ENCODE measurements at regions not wholly inside any gene's neighbourhood (a gene's known extent, or its start where the extent isn't known, plus 50 kb on each side); places are given as distances from the start of the nearest gene placed in this dataset.

DNA sequence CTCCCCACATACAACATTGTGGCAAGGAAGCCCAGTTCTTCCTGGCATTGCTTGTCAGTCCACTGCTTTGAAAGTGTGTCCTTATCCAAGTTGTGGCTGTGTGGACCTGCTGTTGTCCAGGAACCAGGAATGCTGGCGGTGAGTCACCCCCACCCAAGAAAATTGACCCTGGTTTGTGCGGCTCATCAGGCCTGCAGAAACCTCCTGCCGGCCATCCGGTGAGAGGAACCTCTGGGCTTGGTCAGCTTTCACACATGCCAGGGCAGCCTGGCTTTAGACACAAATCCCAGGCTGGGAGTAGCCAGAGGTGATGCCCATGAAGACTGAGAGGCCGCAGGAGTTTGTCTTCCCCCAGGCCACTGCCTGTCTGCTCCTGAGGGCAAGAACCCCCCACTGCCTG, 223.6 kb downstream of the TTLL2 start:
- Histone ChIP-seq H3K36me3 (ENCODE audit: insufficient read depth, low read length) (no peaks in the 10 kb centered on the region), H3K4me1 (ENCODE audit: low read length) (no peaks in the 10 kb centered on the region), H3K9me3 (ENCODE audit: low read length) (no peaks in the 10 kb centered on the region), H3K27me3 (ENCODE audit: low read length) (no peaks in the 10 kb centered on the region), H3K27ac (ENCODE audit: low read length) (no peak overlapping the region), H3K4me2 (ENCODE audit: low read depth, low read length, poor library complexity, severe bottlenecking) (no peak overlapping the region), H3K79me2 (ENCODE audit: low read length) (no peaks in the 10 kb centered on the region), H4K20me1 (ENCODE audit: insufficient read depth, low read depth, low read length) (no peaks in the 10 kb centered on the region), H2AFZ (ENCODE audit: low read length) (no peak overlapping the region), H3K9me2 (replicated peaks; ENCODE audit: insufficient read depth, low read length) (no peaks in the 10 kb centered on the region), H3K9ac (ENCODE audit: low read length) (no peak overlapping the region), H3K4me3 (ENCODE audit: low read length) (no peak overlapping the region)
- DNase-seq = no peak

DNA sequence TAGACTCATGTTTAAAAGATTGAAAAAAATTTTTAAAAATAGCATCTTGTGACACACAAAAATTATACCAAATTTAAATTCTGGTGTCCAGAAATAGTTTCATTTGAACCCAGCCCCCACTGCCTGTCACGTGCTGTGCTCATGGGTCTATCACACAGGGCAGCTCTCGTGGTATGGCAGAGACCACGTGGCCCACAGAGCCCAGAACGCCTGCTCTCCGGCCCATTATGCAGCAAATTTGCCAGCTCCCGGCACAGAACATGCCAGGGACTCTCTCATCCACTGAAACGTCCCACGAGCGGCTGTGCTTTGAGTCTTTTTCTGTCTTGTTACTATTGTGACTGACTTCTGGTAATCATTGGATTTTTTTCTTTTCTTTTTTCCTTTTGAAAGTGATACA, 224.3 kb downstream of the TTLL2 start:
- no peak overlapping the region for H3K9ac ChIP-seq (ENCODE audit: low read length)
- H3K27ac ChIP-seq (ENCODE audit: low read length) = no peak overlapping the region
- no peaks in the 10 kb centered on the region for H3K36me3 ChIP-seq (ENCODE audit: insufficient read depth, low read length)
- no peaks in the 10 kb centered on the region for H3K27me3 ChIP-seq (ENCODE audit: low read length)
- no peaks in the 10 kb centered on the region for H3K4me1 ChIP-seq (ENCODE audit: low read length)
- no peaks in the 10 kb centered on the region for H3K9me3 ChIP-seq (ENCODE audit: low read length)
- H3K4me3 ChIP-seq (ENCODE audit: low read length) = no peak overlapping the region
- no peaks in the 10 kb centered on the region for H4K20me1 ChIP-seq (ENCODE audit: insufficient read depth, low read depth, low read length)
- H2AFZ ChIP-seq (ENCODE audit: low read length) = no peak overlapping the region
- no peaks in the 10 kb centered on the region for H3K9me2 ChIP-seq (replicated peaks; ENCODE audit: insufficient read depth, low read length)
- DNase-seq = no peak
- H3K79me2 ChIP-seq (ENCODE audit: low read length) = no peaks in the 10 kb centered on the region
- no peak overlapping the region for H3K4me2 ChIP-seq (ENCODE audit: low read depth, low read length, poor library complexity, severe bottlenecking)

DNA sequence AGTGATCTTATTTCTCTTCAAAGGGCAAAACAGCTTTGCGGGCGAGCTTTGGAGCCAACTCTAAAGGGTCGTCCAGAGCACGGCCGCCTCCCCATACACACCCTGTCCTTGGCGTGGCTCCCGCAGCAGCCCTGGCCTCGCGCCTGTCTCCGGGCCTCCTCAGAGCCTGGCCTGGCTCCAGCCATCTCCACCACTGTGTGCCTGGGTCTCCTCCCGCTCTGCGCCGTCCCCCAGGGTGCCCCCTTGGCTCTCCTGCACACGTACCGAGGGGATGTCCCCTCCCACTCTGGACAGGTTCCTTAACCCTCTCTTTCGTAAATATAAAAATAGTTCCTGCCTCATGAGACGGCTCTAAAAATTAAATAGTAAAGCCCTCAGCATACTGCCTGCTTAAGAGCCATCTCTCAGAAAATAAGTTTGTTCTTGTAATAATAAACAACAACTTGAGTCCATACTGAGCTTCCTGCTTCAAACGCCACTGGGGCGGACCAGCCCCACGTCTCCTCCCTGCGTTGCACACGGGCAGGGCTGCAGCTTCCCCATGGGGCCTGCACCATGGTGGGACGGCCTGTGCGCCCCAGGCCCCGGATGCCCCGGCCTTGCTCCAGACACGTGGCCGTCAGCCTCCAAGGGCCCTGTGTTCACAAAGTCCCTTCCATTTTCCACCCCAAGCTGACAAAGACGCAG, 226.2 kb downstream of the TTLL2 start:
- Histone ChIP-seq H3K4me3 (ENCODE audit: low read length) (no peak overlapping the region), H3K9ac (ENCODE audit: low read length) (no peak overlapping the region), H3K36me3 (ENCODE audit: insufficient read depth, low read length) (no peaks in the 10 kb centered on the region), H3K9me3 (ENCODE audit: low read length) (no peaks in the 10 kb centered on the region), H2AFZ (ENCODE audit: low read length) (no peak overlapping the region), H3K9me2 (replicated peaks; ENCODE audit: insufficient read depth, low read length) (no peaks in the 10 kb centered on the region), H3K27ac (ENCODE audit: low read length) (no peak overlapping the region), H3K4me1 (ENCODE audit: low read length) (no peaks in the 10 kb centered on the region), H4K20me1 (ENCODE audit: insufficient read depth, low read depth, low read length) (no peaks in the 10 kb centered on the region), H3K4me2 (ENCODE audit: low read depth, low read length, poor library complexity, severe bottlenecking) (no peak overlapping the region), H3K27me3 (ENCODE audit: low read length) (no peaks in the 10 kb centered on the region), H3K79me2 (ENCODE audit: low read length) (no peaks in the 10 kb centered on the region)
- DNase-seq = no peak

DNA sequence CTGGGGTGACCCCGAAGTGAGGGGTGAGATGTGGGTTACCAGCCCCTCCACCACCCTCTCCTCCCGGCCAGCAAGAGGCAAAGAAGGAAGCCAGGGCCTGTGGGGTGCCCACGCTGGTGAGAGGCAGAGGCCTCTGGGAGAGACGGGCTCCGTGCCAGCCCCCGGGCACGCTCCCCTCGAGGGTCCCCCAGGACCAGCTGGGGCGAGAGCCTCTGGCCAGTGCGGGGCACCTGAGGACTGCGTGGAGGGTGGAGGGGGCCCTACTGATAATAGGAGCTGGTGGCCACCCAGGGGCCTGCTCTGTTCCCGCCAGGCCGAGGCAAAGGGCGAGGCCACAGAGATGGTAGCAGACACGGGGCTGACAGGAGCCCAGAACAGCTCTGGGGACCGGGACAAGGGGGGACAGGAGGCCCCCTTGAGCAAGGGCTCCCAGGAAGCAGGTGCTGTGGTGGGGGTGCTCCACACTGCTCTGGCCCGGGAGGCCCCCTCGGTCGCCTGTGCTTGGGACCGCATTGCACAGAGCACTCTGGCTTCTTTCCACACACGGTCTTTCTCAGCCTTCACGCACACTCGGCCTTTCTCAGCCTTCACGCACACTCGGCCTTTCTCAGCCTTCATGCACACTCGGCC, 226.9 kb downstream of the TTLL2 start:
- no peaks in the 10 kb centered on the region for H3K4me1 ChIP-seq (ENCODE audit: low read length)
- no peak overlapping the region for H3K27ac ChIP-seq (ENCODE audit: low read length)
- H3K9ac ChIP-seq (ENCODE audit: low read length) = no peak overlapping the region
- H3K9me2 ChIP-seq (replicated peaks; ENCODE audit: insufficient read depth, low read length) = no peaks in the 10 kb centered on the region
- H3K4me2 ChIP-seq (ENCODE audit: low read depth, low read length, poor library complexity, severe bottlenecking) = no peak overlapping the region
- no peaks in the 10 kb centered on the region for H3K36me3 ChIP-seq (ENCODE audit: insufficient read depth, low read length)
- H3K9me3 ChIP-seq (ENCODE audit: low read length) = no peaks in the 10 kb centered on the region
- DNase-seq = no peak
- no peaks in the 10 kb centered on the region for H3K79me2 ChIP-seq (ENCODE audit: low read length)
- H3K27me3 ChIP-seq (ENCODE audit: low read length) = no peaks in the 10 kb centered on the region
- H3K4me3 ChIP-seq (ENCODE audit: low read length) = no peak overlapping the region
- H2AFZ ChIP-seq (ENCODE audit: low read length) = no peak overlapping the region
- H4K20me1 ChIP-seq (ENCODE audit: insufficient read depth, low read depth, low read length) = no peaks in the 10 kb centered on the region

DNA sequence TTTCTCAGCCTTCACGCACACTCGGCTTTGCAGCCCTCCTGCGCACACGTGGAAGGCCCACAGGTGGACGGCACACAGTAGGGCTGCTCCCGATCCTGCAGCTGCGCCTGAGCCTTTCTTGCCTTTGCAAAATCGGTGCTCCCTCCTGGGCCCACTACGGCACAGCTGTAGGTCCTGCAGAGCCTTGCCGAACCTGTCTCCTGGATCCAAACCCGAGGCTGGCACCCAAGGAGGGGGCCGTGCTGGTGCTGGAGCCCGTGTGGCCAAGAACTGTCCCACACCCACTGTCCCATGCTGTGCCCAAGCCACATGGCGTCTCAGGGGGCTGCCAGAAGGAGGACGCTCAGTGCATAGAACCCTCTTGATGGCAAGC, 227.4 kb downstream of the TTLL2 start:
- Histone ChIP-seq H3K4me2 (ENCODE audit: low read depth, low read length, poor library complexity, severe bottlenecking) (no peak overlapping the region), H3K36me3 (ENCODE audit: insufficient read depth, low read length) (no peaks in the 10 kb centered on the region), H3K9me3 (ENCODE audit: low read length) (no peaks in the 10 kb centered on the region), H2AFZ (ENCODE audit: low read length) (no peak overlapping the region), H3K9me2 (replicated peaks; ENCODE audit: insufficient read depth, low read length) (no peaks in the 10 kb centered on the region), H4K20me1 (ENCODE audit: insufficient read depth, low read depth, low read length) (no peaks in the 10 kb centered on the region), H3K4me1 (ENCODE audit: low read length) (no peaks in the 10 kb centered on the region), H3K79me2 (ENCODE audit: low read length) (no peaks in the 10 kb centered on the region), H3K4me3 (ENCODE audit: low read length) (no peak overlapping the region), H3K9ac (ENCODE audit: low read length) (no peak overlapping the region), H3K27ac (ENCODE audit: low read length) (no peak overlapping the region), H3K27me3 (ENCODE audit: low read length) (no peaks in the 10 kb centered on the region)
- no peak for DNase-seq

DNA sequence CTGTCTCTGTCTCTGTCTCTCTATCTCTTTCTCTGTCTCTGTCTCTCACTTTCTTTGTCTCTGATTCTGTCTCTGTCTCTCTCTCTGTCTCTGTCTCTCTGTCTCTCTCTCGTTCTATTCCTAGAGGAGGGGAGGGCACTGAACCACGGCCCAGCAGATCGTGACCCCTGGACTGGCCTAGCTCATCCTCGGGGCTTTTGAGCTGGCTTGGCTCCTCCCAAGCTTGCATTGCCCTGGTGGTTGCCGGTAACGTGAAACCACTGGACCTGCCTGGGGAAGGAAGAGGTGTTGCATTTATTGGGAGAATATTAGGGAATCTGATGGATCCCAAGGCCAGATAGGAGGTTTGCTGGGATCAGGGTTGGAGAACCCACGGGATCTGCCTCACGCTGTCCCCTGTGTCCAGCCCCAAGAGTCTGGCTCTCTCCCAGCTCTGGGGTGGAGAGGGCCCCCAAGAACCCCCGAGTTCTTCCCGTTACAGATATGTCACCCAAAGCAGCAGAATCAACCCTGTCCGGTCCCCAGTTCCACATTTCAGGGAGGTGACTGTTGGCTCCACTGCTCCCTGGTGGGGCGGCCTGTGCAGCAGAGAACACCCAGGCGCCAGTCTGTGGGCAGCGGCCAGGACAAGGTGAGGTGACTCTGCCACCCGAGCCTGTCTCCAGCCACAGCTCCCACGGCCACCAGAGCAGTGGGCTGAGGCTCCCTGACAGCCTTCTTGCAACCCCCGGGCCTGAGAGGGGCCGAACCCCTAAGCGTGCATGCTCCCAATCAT, 228.3 kb downstream of the TTLL2 start:
- H3K4me1 ChIP-seq (ENCODE audit: low read length) = no peaks in the 10 kb centered on the region
- no peak overlapping the region for H3K27ac ChIP-seq (ENCODE audit: low read length)
- H3K36me3 ChIP-seq (ENCODE audit: insufficient read depth, low read length) = no peaks in the 10 kb centered on the region
- no peak overlapping the region for H3K9ac ChIP-seq (ENCODE audit: low read length)
- no peak overlapping the region for H3K4me2 ChIP-seq (ENCODE audit: low read depth, low read length, poor library complexity, severe bottlenecking)
- no peaks in the 10 kb centered on the region for H3K9me2 ChIP-seq (replicated peaks; ENCODE audit: insufficient read depth, low read length)
- DNase-seq = no peak
- no peak overlapping the region for H3K4me3 ChIP-seq (ENCODE audit: low read length)
- no peaks in the 10 kb centered on the region for H3K79me2 ChIP-seq (ENCODE audit: low read length)
- no peak overlapping the region for H2AFZ ChIP-seq (ENCODE audit: low read length)
- no peaks in the 10 kb centered on the region for H3K9me3 ChIP-seq (ENCODE audit: low read length)
- H4K20me1 ChIP-seq (ENCODE audit: insufficient read depth, low read depth, low read length) = no peaks in the 10 kb centered on the region
- no peaks in the 10 kb centered on the region for H3K27me3 ChIP-seq (ENCODE audit: low read length)

DNA sequence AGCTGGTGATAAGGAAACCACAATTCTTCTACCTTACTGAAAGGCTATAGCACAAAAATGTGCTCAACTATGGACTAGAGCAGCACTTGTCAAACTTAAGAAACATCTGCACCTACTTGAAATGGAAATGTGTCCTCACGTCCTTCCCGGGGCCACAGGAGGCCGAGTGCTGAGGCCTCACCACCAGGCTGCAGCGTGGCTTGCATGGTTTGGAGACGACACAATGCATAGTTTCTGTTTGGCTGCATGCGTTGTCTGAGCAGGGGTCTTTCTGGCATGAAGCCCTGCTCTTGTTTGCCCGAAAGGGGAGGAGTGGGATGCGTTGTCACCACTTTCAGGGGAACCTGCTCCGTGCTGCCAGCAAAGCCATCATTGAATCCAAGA, 228.8 kb downstream of the TTLL2 start:
- no peaks in the 10 kb centered on the region for H3K36me3 ChIP-seq (ENCODE audit: insufficient read depth, low read length)
- H3K79me2 ChIP-seq (ENCODE audit: low read length) = no peaks in the 10 kb centered on the region
- H3K9ac ChIP-seq (ENCODE audit: low read length) = no peak overlapping the region
- H3K4me3 ChIP-seq (ENCODE audit: low read length) = no peak overlapping the region
- H2AFZ ChIP-seq (ENCODE audit: low read length) = no peak overlapping the region
- no peaks in the 10 kb centered on the region for H3K27me3 ChIP-seq (ENCODE audit: low read length)
- H3K9me3 ChIP-seq (ENCODE audit: low read length) = no peaks in the 10 kb centered on the region
- no peak overlapping the region for H3K27ac ChIP-seq (ENCODE audit: low read length)
- DNase-seq = no peak
- H3K4me2 ChIP-seq (ENCODE audit: low read depth, low read length, poor library complexity, severe bottlenecking) = no peak overlapping the region
- H3K4me1 ChIP-seq (ENCODE audit: low read length) = no peaks in the 10 kb centered on the region
- no peaks in the 10 kb centered on the region for H4K20me1 ChIP-seq (ENCODE audit: insufficient read depth, low read depth, low read length)
- no peaks in the 10 kb centered on the region for H3K9me2 ChIP-seq (replicated peaks; ENCODE audit: insufficient read depth, low read length)

DNA sequence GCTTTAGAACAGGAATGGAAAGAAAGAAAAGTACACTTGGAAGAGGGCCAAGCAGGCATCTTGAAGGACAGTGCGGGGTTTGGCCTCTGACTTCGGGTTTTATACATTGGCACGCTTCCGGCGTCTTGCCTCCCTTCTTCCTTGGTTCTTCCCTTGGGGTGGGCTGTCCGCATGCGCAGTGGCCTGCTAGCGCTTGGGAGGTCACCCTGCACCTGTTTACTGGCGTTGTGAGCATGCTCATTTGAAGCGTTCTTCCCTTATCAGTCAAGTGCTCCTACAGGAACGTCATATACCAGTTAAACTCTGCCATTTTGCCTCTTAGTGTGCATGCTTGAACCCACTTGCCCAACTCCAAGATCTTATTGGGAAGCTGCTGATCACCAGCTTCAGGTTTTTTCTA, 230.0 kb downstream of the TTLL2 start:
- Histone ChIP-seq H4K20me1 (ENCODE audit: insufficient read depth, low read depth, low read length) (no peaks in the 10 kb centered on the region), H2AFZ (ENCODE audit: low read length) (no peak overlapping the region)
- no peak for DNase-seq

More for the DNA sequence above, 230.0 kb downstream of the TTLL2 start:
- no peaks in the 10 kb centered on the region for H3K9me2 ChIP-seq (replicated peaks; ENCODE audit: insufficient read depth, low read length)
- no peaks in the 10 kb centered on the region for H3K36me3 ChIP-seq (ENCODE audit: insufficient read depth, low read length)
- no peak overlapping the region for H3K4me3 ChIP-seq (ENCODE audit: low read length)
- H3K27ac ChIP-seq (ENCODE audit: low read length) = no peak overlapping the region
- H3K4me2 ChIP-seq (ENCODE audit: low read depth, low read length, poor library complexity, severe bottlenecking) = no peak overlapping the region
- no peaks in the 10 kb centered on the region for H3K9me3 ChIP-seq (ENCODE audit: low read length)
- no peaks in the 10 kb centered on the region for H3K4me1 ChIP-seq (ENCODE audit: low read length)
- no peaks in the 10 kb centered on the region for H3K79me2 ChIP-seq (ENCODE audit: low read length)
- no peaks in the 10 kb centered on the region for H3K27me3 ChIP-seq (ENCODE audit: low read length)
- no peak overlapping the region for H3K9ac ChIP-seq (ENCODE audit: low read length)

Measured in Karpas-422 (cell line).